Heart left ventricle (tissue), 16 donors: ENCODE measurements at regions not wholly inside any gene's neighbourhood (a gene's known extent, or its start where the extent isn't known, plus 50 kb on each side); places are given as distances from the start of the nearest gene placed in this dataset.

Source experiments
- ATAC-seq, 4 donors: fragments of 200-7000 bp; cut with Tn5 transposase; one replicate each; pipeline ENCODE4 v1.9.1; 2020 to 2022; ENCODE audit warnings: moderate library complexity in 4 of 4, mild to moderate bottlenecking in 3 of 4, moderate number of reproducible peaks in 1 of 4
- DNase-seq, 5 donors: peaks; one replicate each; pipeline ENCODE4 v3.0.0-alpha.2; 2020
- H3K27ac ChIP-seq, 12 donors: fragments of 200-600 bp; sonication (generic) in 4 of 12; one replicate each; pipeline versions ENCODE4 v1.5.0 to v1.8.0; 2016 to 2022; ENCODE audit warnings: mild to moderate bottlenecking in 2 of 12
- H3K27me3 ChIP-seq, 9 donors: fragments of 200-600 bp; sonication (generic) in 2 of 9; one replicate each; pipeline versions ENCODE4 v1.5.1 to v1.8.0; 2016 to 2022; ENCODE audit warnings: mild to moderate bottlenecking in 3 of 9
- H3K36me3 ChIP-seq, 9 donors: fragments of 200-600 bp; sonication (generic) in 2 of 9; one replicate each; pipeline versions ENCODE4 v1.5.0 to v1.8.0; 2018 to 2022; ENCODE audit warnings: mild to moderate bottlenecking in 2 of 9
- H3K4me1 ChIP-seq, 12 donors: fragments of 200-600 bp; sonication (generic) in 4 of 12; one replicate each; pipeline versions ENCODE4 v1.5.0 to v1.8.0; 2016 to 2022; ENCODE audit warnings: mild to moderate bottlenecking in 3 of 12
- H3K4me3 ChIP-seq, 12 donors: fragments of 200-600 bp; sonication (generic) in 4 of 12; one replicate each; pipeline versions ENCODE4 v1.5.0 to v1.8.0; 2017 to 2022; ENCODE audit warnings: mild to moderate bottlenecking in 9 of 12, moderate library complexity in 4 of 12
- H3K9me3 ChIP-seq, 12 donors: fragments of 200-600 bp; sonication (generic) in 4 of 12; one replicate each; pipeline versions ENCODE4 v1.5.0 to v1.8.0; 2016 to 2022; ENCODE audit warnings: mild to moderate bottlenecking in 1 of 12
- POLR2A ChIP-seq, 2 donors: fragments of 450-650 bp; IDR thresholded peaks; one replicate each; pipeline ENCODE4 v1.6.1; 2017; ENCODE audit warnings: antibody characterized with exemption in 2 of 2, mild to moderate bottlenecking in 2 of 2, moderate library complexity in 2 of 2
- WGBS, 4 donors: extraction: QIAGEN DNeasy Blood & Tissue Kit in 2 of 4; methylation state at CpG; one replicate each; pipeline versions ENCODE4 v1.1.5 to v1.1.7; 2013 to 2018; 5-methylcytosine and 5-hydroxymethylcytosine counted together
- intact Hi-C, 10 donors: fragments of 100-400 bp; cut with DNase I; formaldehyde crosslinking; loops; one replicate each; pipeline versions ENCODE4 v1.11.1 to v1.14.2; 2022
- TF ChIP-seq, protein P1 (sequence below), 12 donors: fragments of 200-600 bp; sonication (generic) in 4 of 12; IDR thresholded peaks; one replicate each; pipeline versions ENCODE4 v1.5.0 to v1.8.0; 2018 to 2022; ENCODE audit warnings: antibody characterized with exemption in 12 of 12, mild to moderate bottlenecking in 5 of 12
- donor health status: ischemic (EF 13 %, LVEDD 7.1; RV severe dilation, severe dysfunction).
- donor health status: healthy with polysubstance abuse.
- donor health status: DM: no; HTN: yes; CAD: no.
- donor health status: DM: no; HTN: no; CAD: no.
- donor health status: ischemic (EF 25% LVEDD 6.9; RV normal size, moderate dysfunction).
- donor health status: ischemic (EF 25% LVEDD 5.7; RV mildly dilated, moderate dysfunction).
- donor health status: healthy.
- donor health status: DM: yes; HTN: yes; CAD: no.
- donor health status: ischemic (EF 35%, LVEDD 5.7; RV mildly dilated, moderate dysfunction).
- donor health status: nonischemic (EF 11% LVEDD 7.7; RV severe dilation, severe dysfunction).
- donor health status: DM: yes; HTN: yes; CAD: no.
- donor health status: PGD.
- donor health status: ischemic (EF 29% LVEDD 5.4; RV normal size, mild dysfunction).
- donor health status: nonischemic (EF 23%, LVEDD 6.1; RV moderate dilation, normal function).

DNA sequence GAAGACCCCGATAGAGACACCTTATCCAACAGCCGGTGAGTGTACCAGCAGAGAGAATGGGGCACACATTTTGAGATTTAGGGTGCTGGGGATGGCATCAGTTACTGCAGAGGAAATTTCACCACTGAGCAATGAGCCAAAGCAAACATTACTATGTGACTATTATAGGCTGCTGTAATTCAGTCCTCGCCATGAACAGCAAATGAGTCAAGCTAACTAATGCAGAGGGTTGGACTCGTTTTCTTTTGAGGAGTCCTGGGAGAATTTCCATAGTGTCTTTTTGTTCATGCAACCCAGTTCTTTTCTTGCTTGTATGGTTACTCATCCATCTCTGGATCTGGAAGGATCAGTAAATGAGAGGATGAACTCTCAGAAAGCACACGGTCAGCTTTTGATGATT lies 323.8 kb downstream of the PSAT1 start:
- Histone ChIP-seq H3K27ac (no peak overlapping the region), H3K9me3 (no peaks in the 10 kb centered on the region), H3K36me3 (no peaks in the 10 kb centered on the region), H3K27me3 (no peaks in the 10 kb centered on the region), H3K4me1 (no peaks in the 10 kb centered on the region), H3K4me3 (no peak overlapping the region)
- ATAC-seq (no peak), DNase-seq (no peak)
- TF ChIP-seq, protein P1, sequence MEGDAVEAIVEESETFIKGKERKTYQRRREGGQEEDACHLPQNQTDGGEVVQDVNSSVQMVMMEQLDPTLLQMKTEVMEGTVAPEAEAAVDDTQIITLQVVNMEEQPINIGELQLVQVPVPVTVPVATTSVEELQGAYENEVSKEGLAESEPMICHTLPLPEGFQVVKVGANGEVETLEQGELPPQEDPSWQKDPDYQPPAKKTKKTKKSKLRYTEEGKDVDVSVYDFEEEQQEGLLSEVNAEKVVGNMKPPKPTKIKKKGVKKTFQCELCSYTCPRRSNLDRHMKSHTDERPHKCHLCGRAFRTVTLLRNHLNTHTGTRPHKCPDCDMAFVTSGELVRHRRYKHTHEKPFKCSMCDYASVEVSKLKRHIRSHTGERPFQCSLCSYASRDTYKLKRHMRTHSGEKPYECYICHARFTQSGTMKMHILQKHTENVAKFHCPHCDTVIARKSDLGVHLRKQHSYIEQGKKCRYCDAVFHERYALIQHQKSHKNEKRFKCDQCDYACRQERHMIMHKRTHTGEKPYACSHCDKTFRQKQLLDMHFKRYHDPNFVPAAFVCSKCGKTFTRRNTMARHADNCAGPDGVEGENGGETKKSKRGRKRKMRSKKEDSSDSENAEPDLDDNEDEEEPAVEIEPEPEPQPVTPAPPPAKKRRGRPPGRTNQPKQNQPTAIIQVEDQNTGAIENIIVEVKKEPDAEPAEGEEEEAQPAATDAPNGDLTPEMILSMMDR (IDR thresholded peaks at IDR 0.05), result no peak
- no peak for TF ChIP-seq POLR2A (IDR thresholded peaks at IDR 0.05)
- intact Hi-C loops, result no loop called here
- 73 to 85% (median 83%) methylated on average over 5 of the region's 5 CpGs for WGBS, 4 donors

DNA sequence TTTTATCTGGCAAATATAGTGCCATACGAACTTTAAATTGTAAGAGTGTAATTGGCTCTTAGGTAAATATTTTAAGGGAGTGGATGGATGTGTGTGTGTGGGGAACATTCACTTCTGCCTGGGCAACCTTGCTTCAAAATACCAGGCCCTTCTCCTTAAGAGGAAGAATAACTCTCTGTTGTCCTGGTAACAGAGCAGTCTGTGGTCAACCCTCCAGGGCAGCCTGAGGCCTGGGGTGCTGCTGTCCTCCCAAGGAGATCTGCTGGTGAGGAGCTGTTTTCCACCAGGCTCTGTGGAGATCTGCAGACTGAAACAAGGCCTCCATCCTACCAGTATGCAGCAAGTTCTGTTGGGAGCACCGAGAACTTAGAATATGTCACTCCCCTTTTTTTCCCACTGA lies 325.2 kb downstream of the PSAT1 start:
- DNase-seq (no peak), ATAC-seq (no peak)
- no peak overlapping the region for H3K27ac ChIP-seq
- H3K9me3 ChIP-seq, result no peaks in the 10 kb centered on the region
- H3K27me3 ChIP-seq, result no peaks in the 10 kb centered on the region
- no peak for TF ChIP-seq POLR2A (IDR thresholded peaks at IDR 0.05)
- TF ChIP-seq, protein P1 (IDR thresholded peaks at IDR 0.05), result no peak
- no peaks in the 10 kb centered on the region for H3K4me1 ChIP-seq
- 74 to 87% (median 82%) methylated on average over 2 of the region's 2 CpGs for WGBS, 4 donors
- H3K4me3 ChIP-seq, result no peak overlapping the region
- intact Hi-C loops, result no loop called here
- H3K36me3 ChIP-seq, result no peaks in the 10 kb centered on the region

DNA sequence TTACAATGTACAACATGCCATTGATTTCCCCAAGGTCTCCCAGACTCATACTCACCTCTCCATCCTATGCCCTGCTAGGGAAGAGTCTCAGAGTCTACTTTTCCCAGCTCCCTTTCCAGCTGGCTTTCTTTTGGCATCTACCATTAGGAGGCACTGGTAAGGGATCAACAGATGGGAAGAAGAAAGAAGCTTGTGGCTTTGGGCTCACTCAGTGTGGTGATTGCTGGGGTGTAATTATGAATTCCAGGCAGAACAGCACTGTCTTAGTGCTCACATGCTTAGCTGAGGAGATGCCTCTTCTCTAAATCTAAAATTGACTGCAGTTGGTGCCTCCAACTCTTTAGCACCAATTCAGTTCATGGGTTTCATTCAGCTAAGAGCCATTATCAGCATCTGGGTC lies 330.0 kb downstream of the PSAT1 start:
- H3K27ac ChIP-seq, result no peak overlapping the region
- H3K36me3 ChIP-seq, result no peaks in the 10 kb centered on the region
- H3K27me3 ChIP-seq, result peaks cover 0 to 4% (median 0%) of the 10 kb centered on the region in 9 donors
- no peaks in the 10 kb centered on the region for H3K4me1 ChIP-seq
- ATAC-seq, result no peak
- H3K4me3 ChIP-seq, result no peak overlapping the region
- intact Hi-C loops, result no loop called here
- DNase-seq, result no peak
- H3K9me3 ChIP-seq, result no peaks in the 10 kb centered on the region
- TF ChIP-seq, protein P1 (IDR thresholded peaks at IDR 0.05), result no peak

DNA sequence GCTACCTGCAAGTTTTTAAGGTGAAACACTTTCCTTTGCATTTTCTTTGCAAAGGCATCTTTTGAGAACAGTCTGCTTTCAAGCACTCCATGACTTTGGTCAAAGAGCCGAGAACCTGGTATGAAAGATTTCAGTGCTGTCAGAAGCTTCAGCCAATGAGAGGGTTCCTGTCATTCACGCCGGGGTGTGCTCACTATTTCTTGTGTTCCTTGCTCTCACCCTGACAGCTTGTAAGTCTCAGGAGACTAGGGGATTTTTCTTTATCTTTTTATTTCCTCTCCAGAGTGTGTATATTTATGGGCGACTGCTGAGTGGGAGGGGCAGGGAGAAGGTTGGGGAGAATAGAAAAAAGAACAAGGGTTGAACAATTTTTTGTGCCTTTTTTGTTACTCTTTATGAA lies 334.0 kb downstream of the PSAT1 start:
- peaks cover 0 to 6% (median 0%) of the 10 kb centered on the region in 9 donors for H3K27me3 ChIP-seq
- no peak overlapping the region for H3K27ac ChIP-seq
- WGBS, 4 donors, result 15 to 29% (median 25%) methylated on average over 4 of the region's 4 CpGs
- no peaks in the 10 kb centered on the region for H3K9me3 ChIP-seq
- no peak overlapping the region for H3K4me3 ChIP-seq
- DNase-seq (no peak), ATAC-seq (no peak)
- TF ChIP-seq, protein P1 (IDR thresholded peaks at IDR 0.05), result no peak
- no peak for TF ChIP-seq POLR2A (IDR thresholded peaks at IDR 0.05)
- no peaks in the 10 kb centered on the region for H3K4me1 ChIP-seq
- intact Hi-C loops, result no loop called here
- no peaks in the 10 kb centered on the region for H3K36me3 ChIP-seq
